ENCODE measurements at regions not wholly inside any gene's neighbourhood (a gene's known extent, or its start where the extent isn't known, plus 50 kb on each side); places are given as distances from the start of the nearest gene placed in this dataset.
"Not testable (repeated sequence)": the region's sequence is repeated elsewhere in the genome, so short reads cannot be mapped to it uniquely, and the experiment has no call there.

- Histone ChIP-seq H2BK5ac (ENCODE audit: insufficient read length, low read length) (no peak overlapping the region), H3K4ac (ENCODE audit: low read depth, low read length) (no peak overlapping the region), H3K27ac (ENCODE audit: insufficient read length, low read depth, low read length) (no peak overlapping the region), H2BK15ac (ENCODE audit: low read depth, low read length) (no peak overlapping the region), H2BK20ac (ENCODE audit: low read depth, low read length, poor library complexity, severe bottlenecking) (no peak overlapping the region), H3K14ac (ENCODE audit: insufficient read depth, low read length) (no peak overlapping the region), H4K91ac (ENCODE audit: insufficient read length, low read depth, low read length) (no peak overlapping the region), H3K23me2 (ENCODE audit: insufficient read length, low read depth, low read length, poor library complexity, severe bottlenecking) (no peaks in the 10 kb centered on the region), H2BK120ac (ENCODE audit: low read depth, low read length, poor library complexity, severe bottlenecking) (no peak overlapping the region), H3K27me3 (ENCODE audit: insufficient read depth, low read length) (no peaks in the 10 kb centered on the region), H3K79me2 (ENCODE audit: insufficient read depth, low read length) (no peaks in the 10 kb centered on the region), H3K23ac (ENCODE audit: insufficient read length, low read depth, low read length) (no peak overlapping the region), H2AK5ac (ENCODE audit: insufficient read length, low read length) (no peak overlapping the region), H3K9me3 (ENCODE audit: control insufficient read depth, low read depth, low read length) (no peaks in the 10 kb centered on the region), H3T11ph (ENCODE audit: low read length) (no peak overlapping the region), H3K79me1 (ENCODE audit: insufficient read depth, low read depth, low read length, poor library complexity, severe bottlenecking) (no peaks in the 10 kb centered on the region), H4K20me1 (ENCODE audit: control insufficient read depth, insufficient read depth, insufficient read length) (no peaks in the 10 kb centered on the region), H4K5ac (ENCODE audit: insufficient read length, low read depth, low read length) (no peak overlapping the region), H3K9ac (ENCODE audit: extremely low read depth, insufficient read length, low read length) (no peak overlapping the region), H2BK12ac (ENCODE audit: insufficient read length, low read depth, low read length) (no peak overlapping the region), H3K18ac (ENCODE audit: insufficient read length, low read depth, low read length) (no peak overlapping the region), H2AFZ (ENCODE audit: low read length) (no peak overlapping the region), H3K4me1 (ENCODE audit: insufficient read depth, low read length) (0 out of 2 replicates have a peak, but pooled peaks cover 2% of the 10 kb centered on the region), H3K56ac (ENCODE audit: insufficient read length, low read depth, low read length) (no peak overlapping the region), H4K8ac (replicated peaks; ENCODE audit: insufficient read length, low read depth, low read length) (no peak overlapping the region), H3K4me2 (ENCODE audit: insufficient read depth, insufficient read length, low read length) (no peak overlapping the region)
- peaks cover 9 to 18% of the 10 kb centered on the region in 2 experiments for H3K4me1 Mint-ChIP-seq
- TF ChIP-seq, protein P1, sequence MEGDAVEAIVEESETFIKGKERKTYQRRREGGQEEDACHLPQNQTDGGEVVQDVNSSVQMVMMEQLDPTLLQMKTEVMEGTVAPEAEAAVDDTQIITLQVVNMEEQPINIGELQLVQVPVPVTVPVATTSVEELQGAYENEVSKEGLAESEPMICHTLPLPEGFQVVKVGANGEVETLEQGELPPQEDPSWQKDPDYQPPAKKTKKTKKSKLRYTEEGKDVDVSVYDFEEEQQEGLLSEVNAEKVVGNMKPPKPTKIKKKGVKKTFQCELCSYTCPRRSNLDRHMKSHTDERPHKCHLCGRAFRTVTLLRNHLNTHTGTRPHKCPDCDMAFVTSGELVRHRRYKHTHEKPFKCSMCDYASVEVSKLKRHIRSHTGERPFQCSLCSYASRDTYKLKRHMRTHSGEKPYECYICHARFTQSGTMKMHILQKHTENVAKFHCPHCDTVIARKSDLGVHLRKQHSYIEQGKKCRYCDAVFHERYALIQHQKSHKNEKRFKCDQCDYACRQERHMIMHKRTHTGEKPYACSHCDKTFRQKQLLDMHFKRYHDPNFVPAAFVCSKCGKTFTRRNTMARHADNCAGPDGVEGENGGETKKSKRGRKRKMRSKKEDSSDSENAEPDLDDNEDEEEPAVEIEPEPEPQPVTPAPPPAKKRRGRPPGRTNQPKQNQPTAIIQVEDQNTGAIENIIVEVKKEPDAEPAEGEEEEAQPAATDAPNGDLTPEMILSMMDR (conservative IDR thresholded peaks at IDR 0.05) = no peak
- H3K27ac Mint-ChIP-seq = no peak overlapping the region
- peaks cover 7 to 17% (median 14%) of the 10 kb centered on the region in 3 experiments for H3K36me3 Mint-ChIP-seq (ENCODE audit: insufficient read depth in 1 of 3, low read depth in 3 of 3)
- H3K9me3 Mint-ChIP-seq = peaks cover 14 to 61% of the 10 kb centered on the region in 2 experiments; a peak in 4 of 5 replicates
- no peak for DNase-seq
- no peaks in the 10 kb centered on the region; the same call in 1 of the 2 replicates for H3K27me3 Mint-ChIP-seq (ENCODE audit: low read depth)
- no peak overlapping the region for H3K4me3 Mint-ChIP-seq
- no CpG with 5 or more reads among the region's 16 CpGs for WGBS (ENCODE audit: extremely low coverage, insufficient read length, low lambda C conversion rate)
Measured at GRCh38 chrX:30147996-30148643, 67.2 kb upstream of the MAGEB2 start.

DNA sequence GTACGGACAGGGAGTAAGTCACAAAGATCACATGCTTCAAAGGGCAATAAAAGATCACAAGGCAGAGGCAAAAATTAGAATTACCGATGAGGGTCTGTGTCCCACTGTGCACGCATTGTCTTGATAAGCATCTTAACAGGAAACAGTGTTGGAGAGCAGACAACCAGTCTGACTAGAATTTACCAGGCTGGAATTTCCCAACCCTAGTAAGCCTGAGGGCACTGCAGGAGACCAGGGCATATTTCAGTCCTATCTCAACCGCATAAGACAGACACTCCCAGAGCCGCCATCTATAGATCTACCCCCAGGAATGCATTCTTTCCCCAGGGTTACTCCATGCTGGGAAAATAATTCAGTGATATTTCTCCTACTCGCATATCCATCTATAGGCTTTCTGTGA is 66.2 kb upstream of the MAGEB2 start:
- H3K27ac Mint-ChIP-seq; DNase-seq; H3K79me1 ChIP-seq (ENCODE audit: insufficient read depth, low read depth, low read length, poor library complexity, severe bottlenecking); H2BK15ac ChIP-seq (ENCODE audit: low read depth, low read length); H3K27ac ChIP-seq (ENCODE audit: insufficient read length, low read depth, low read length); H3K56ac ChIP-seq (ENCODE audit: insufficient read length, low read depth, low read length); H3T11ph ChIP-seq (ENCODE audit: low read length); H2AK5ac ChIP-seq (ENCODE audit: insufficient read length, low read length); H2BK120ac ChIP-seq (ENCODE audit: low read depth, low read length, poor library complexity, severe bottlenecking); H3K27me3 Mint-ChIP-seq (ENCODE audit: low read depth); H3K4ac ChIP-seq (ENCODE audit: low read depth, low read length); H2BK20ac ChIP-seq (ENCODE audit: low read depth, low read length, poor library complexity, severe bottlenecking); H3K9me3 ChIP-seq (ENCODE audit: control insufficient read depth, low read depth, low read length); H3K4me2 ChIP-seq (ENCODE audit: insufficient read depth, insufficient read length, low read length); H3K27me3 ChIP-seq (ENCODE audit: insufficient read depth, low read length); H2AFZ ChIP-seq (ENCODE audit: low read length); H3K23me2 ChIP-seq (ENCODE audit: insufficient read length, low read depth, low read length, poor library complexity, severe bottlenecking); H4K5ac ChIP-seq (ENCODE audit: insufficient read length, low read depth, low read length); H3K4me1 ChIP-seq (ENCODE audit: insufficient read depth, low read length); H3K18ac ChIP-seq (ENCODE audit: insufficient read length, low read depth, low read length); H2BK12ac ChIP-seq (ENCODE audit: insufficient read length, low read depth, low read length); H3K14ac ChIP-seq (ENCODE audit: insufficient read depth, low read length); H3K9ac ChIP-seq (ENCODE audit: extremely low read depth, insufficient read length, low read length); H3K79me2 ChIP-seq (ENCODE audit: insufficient read depth, low read length); H3K4me3 Mint-ChIP-seq; H4K20me1 ChIP-seq (ENCODE audit: control insufficient read depth, insufficient read depth, insufficient read length); H4K8ac ChIP-seq (replicated peaks; ENCODE audit: insufficient read length, low read depth, low read length); H4K91ac ChIP-seq (ENCODE audit: insufficient read length, low read depth, low read length); H3K23ac ChIP-seq (ENCODE audit: insufficient read length, low read depth, low read length); H2BK5ac ChIP-seq (ENCODE audit: insufficient read length, low read length): not testable (repeated sequence)
- Mint-ChIP-seq H3K4me1 (peaks cover 20 to 29% of the 10 kb centered on the region in 2 experiments), H3K9me3 (peaks cover 14 to 65% of the 10 kb centered on the region in 2 experiments; a peak in 4 of 5 replicates), H3K36me3 (ENCODE audit: insufficient read depth in 1 of 3, low read depth in 3 of 3) (peaks cover 7 to 17% (median 14%) of the 10 kb centered on the region in 3 experiments)
- WGBS (ENCODE audit: extremely low coverage, insufficient read length, low lambda C conversion rate) = no CpG with 5 or more reads among the region's 6 CpGs
